ENCODE measurements at regions not wholly inside any gene's neighbourhood (a gene's known extent, or its start where the extent isn't known, plus 50 kb on each side); places are given as distances from the start of the nearest gene placed in this dataset.

GRCh38 chr3:152922554-152922953 is 87.6 kb downstream of the P2RY1 start:
- DNase-seq (ENCODE audit: low spot score), result no peak
- H3K27ac ChIP-seq, result no peak overlapping the region
- ChIA-PET CTCF (interaction anchor here (0.6 to 0.8 kb wide), 2 partner anchors 465 to 668 kb away, joined by 3 to 4 read pairs; no protein-coding TSS in a partner anchor), POLR2A (ENCODE audit: low non-redundant PET) (no interaction called here)
- TF ChIP-seq, protein P1, sequence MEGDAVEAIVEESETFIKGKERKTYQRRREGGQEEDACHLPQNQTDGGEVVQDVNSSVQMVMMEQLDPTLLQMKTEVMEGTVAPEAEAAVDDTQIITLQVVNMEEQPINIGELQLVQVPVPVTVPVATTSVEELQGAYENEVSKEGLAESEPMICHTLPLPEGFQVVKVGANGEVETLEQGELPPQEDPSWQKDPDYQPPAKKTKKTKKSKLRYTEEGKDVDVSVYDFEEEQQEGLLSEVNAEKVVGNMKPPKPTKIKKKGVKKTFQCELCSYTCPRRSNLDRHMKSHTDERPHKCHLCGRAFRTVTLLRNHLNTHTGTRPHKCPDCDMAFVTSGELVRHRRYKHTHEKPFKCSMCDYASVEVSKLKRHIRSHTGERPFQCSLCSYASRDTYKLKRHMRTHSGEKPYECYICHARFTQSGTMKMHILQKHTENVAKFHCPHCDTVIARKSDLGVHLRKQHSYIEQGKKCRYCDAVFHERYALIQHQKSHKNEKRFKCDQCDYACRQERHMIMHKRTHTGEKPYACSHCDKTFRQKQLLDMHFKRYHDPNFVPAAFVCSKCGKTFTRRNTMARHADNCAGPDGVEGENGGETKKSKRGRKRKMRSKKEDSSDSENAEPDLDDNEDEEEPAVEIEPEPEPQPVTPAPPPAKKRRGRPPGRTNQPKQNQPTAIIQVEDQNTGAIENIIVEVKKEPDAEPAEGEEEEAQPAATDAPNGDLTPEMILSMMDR (conservative IDR thresholded peaks at IDR 0.05; ENCODE audit: low read depth), result no peak

DNA sequence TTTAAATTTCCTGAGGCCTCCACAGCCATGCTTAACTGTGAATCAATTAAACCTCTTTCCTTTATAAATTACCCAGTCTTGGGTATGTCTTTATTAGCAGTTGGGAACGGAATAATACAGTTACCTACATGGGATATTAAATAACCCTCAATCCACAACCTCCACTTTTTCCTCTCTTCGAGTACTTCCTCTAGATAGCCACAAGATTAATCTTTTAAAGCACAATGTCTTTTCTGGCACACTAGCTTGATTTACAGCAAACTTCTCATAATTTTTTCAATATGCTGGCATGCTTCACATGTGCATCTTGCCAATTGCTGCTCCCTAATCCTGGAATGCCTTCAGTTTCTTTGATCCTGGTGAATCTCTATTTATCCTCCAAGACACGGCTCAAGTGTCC is 92.2 kb downstream of the P2RY1 start:
- H3K27ac ChIP-seq, result no peak overlapping the region
- TF ChIP-seq, protein P1 (conservative IDR thresholded peaks at IDR 0.05; ENCODE audit: low read depth), result no peak
- no peak for DNase-seq (ENCODE audit: low spot score)
- CTCF ChIA-PET, result interaction anchor here (0.6 to 0.9 kb wide), 4 partner anchors 10 to 30 kb away, joined by 3 to 4 read pairs (median 3); no protein-coding TSS in a partner anchor
- POLR2A ChIA-PET (ENCODE audit: low non-redundant PET), result no interaction called here

DNA sequence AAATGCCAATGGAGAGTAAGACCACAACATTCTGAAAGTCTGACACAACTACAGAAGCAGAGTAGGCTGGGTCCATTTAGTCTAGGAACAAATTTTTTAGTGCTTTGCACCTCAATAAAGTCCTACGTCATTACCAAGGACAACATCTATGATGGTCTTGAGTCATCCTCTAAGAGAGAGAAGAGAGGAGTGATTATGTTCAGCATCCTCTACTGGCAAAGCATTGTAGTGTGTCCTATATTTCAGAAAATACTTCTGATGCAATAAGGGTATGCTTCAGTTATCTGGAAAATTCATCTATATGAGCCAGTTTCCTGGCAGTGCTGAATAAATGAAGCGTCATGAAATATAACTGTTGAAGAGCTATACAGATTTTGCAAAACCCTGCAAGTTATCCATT is 95.6 kb downstream of the P2RY1 start:
- ChIA-PET POLR2A (ENCODE audit: low non-redundant PET) (no interaction called here), CTCF (interaction anchor here (0.5 kb wide), 1 partner anchor 223 kb away, joined by 3 read pairs; no protein-coding TSS in a partner anchor)
- no peak overlapping the region for H3K27ac ChIP-seq
- TF ChIP-seq, protein P1 (conservative IDR thresholded peaks at IDR 0.05; ENCODE audit: low read depth), result no peak
- no peak for DNase-seq (ENCODE audit: low spot score)

GRCh38 chr3:152937234-152937633 is 102.3 kb downstream of the P2RY1 start:
- ChIA-PET POLR2A (ENCODE audit: low non-redundant PET) (no interaction called here), CTCF (interaction anchor here (1.5 kb wide), 1 partner anchor 10 kb away, joined by 3 read pairs; no protein-coding TSS in a partner anchor)
- TF ChIP-seq, protein P1 (conservative IDR thresholded peaks at IDR 0.05; ENCODE audit: low read depth), result no peak

GRCh38 chr3:152938974-152939636 is 104.2 kb downstream of the P2RY1 start:
- CTCF ChIA-PET, result no interaction called here
- H3K27ac ChIP-seq, result no peak overlapping the region
- TF ChIP-seq, protein P1 (conservative IDR thresholded peaks at IDR 0.05; ENCODE audit: low read depth), result no peak
- POLR2A ChIA-PET (ENCODE audit: low non-redundant PET), result no interaction called here
- DNase-seq (ENCODE audit: low spot score), result no peak

More at GRCh38 chr3:152937234-152937633, 102.3 kb downstream of the P2RY1 start:
- H3K27ac ChIP-seq, result no peak overlapping the region
- no peak for DNase-seq (ENCODE audit: low spot score)

DNA sequence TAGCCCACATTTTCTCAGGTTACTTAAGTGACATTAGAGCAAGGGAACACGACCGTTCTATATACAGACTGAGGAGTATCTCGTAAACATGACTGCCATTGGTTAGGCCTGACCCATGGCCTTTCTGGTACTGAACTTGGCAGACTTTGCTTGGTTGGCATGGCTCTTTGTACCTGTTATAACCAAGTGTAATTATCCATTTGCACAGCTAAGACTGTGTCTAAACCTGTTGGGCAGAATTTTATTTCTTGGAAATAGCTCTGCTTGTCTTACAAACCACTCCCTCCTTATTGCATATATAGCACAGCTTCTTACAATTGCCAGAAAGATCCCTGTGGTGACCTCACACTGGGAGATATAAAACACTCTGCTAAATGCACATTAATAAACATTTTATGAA is 106.9 kb downstream of the P2RY1 start:
- CTCF ChIA-PET, result interaction anchor here (0.6 kb wide), 2 partner anchors 15 to 1260 kb away, joined by 4 to 5 read pairs; no protein-coding TSS in a partner anchor
- TF ChIP-seq, protein P1 (conservative IDR thresholded peaks at IDR 0.05; ENCODE audit: low read depth), result no peak
- no peak for DNase-seq (ENCODE audit: low spot score)
- no peak overlapping the region for H3K27ac ChIP-seq
- POLR2A ChIA-PET (ENCODE audit: low non-redundant PET), result no interaction called here
